GM12874 (cell line): ENCODE measurements at regions not wholly inside any gene's neighbourhood (a gene's known extent, or its start where the extent isn't known, plus 50 kb on each side); places are given as distances from the start of the nearest gene placed in this dataset.

Experiments used
- TF ChIP-seq, protein P1 (sequence below): IDR thresholded peaks from 2 replicates; pipeline ENCODE4 v1.5.1; 2011; ENCODE audit warnings: low read depth, mild to moderate bottlenecking, control low read depth, low read length, moderate library complexity; ENCODE audit not compliant: insufficient read depth

DNA sequence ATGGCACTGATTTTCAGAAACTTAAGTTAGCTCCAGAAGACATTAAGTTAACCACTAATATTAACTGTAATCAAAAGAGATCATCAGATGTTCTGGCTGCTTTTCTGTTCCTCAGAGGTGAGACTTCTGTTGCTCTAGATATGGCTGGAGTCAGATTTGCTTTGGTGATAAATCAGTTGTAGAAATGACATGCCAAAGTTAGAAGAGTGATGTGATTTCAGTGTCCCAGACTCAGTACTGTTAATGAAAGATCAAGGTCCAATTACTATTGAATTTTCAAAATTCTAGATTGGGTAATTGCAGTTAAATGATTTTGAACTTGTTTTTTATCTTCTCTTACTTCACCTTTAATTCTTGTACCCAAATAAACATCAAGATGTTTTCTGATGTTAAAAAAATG lies 402.4 kb upstream of the SYNCRIP start:
- TF ChIP-seq, protein P1, sequence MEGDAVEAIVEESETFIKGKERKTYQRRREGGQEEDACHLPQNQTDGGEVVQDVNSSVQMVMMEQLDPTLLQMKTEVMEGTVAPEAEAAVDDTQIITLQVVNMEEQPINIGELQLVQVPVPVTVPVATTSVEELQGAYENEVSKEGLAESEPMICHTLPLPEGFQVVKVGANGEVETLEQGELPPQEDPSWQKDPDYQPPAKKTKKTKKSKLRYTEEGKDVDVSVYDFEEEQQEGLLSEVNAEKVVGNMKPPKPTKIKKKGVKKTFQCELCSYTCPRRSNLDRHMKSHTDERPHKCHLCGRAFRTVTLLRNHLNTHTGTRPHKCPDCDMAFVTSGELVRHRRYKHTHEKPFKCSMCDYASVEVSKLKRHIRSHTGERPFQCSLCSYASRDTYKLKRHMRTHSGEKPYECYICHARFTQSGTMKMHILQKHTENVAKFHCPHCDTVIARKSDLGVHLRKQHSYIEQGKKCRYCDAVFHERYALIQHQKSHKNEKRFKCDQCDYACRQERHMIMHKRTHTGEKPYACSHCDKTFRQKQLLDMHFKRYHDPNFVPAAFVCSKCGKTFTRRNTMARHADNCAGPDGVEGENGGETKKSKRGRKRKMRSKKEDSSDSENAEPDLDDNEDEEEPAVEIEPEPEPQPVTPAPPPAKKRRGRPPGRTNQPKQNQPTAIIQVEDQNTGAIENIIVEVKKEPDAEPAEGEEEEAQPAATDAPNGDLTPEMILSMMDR, result no peak

DNA sequence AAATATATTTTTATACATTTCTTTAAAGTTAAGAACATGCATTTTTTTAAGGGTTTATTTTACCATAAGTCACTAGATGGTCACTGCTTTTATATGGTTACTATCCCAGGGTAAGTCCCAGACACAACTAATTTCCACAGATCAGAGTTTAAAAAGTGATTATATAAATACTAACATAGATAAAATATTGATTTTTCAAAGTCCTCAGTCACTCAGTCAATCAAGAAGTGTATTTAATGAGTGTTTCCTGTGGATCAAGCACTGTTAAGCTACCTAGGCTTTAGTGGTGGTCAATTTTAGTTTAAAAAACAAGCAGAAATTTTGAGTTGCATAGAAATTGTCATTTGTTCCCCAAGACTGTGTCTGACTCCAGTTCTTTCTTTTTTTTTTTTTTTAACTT lies 399.5 kb upstream of the SYNCRIP start:
- TF ChIP-seq, protein P1, result no peak

GRCh38 chr6:86031713-86032112 lies 389.0 kb upstream of the SYNCRIP start:
- TF ChIP-seq, protein P1, result no peak

DNA sequence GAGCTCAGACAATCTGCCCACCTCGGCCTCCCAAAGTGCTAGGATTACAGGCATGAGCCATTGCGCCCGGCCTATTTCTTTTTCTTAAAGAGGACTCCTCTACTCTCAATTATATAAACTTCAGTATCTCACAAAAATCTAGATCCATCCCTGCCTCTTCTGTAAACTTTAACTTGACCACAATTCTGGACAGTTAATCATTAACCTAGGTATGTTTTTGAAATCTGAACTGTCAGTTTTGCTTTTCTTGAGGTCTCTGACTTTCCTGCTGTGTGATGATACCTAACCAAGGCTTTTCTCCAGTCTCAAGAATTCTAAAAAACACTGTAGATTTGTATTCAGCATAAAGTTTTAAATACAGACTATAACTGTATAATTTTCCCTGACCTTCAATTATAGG lies 388.2 kb upstream of the SYNCRIP start:
- TF ChIP-seq, protein P1, result no peak

GRCh38 chr6:86028776-86029175 lies 386.1 kb upstream of the SYNCRIP start:
- TF ChIP-seq, protein P1, result no peak

DNA sequence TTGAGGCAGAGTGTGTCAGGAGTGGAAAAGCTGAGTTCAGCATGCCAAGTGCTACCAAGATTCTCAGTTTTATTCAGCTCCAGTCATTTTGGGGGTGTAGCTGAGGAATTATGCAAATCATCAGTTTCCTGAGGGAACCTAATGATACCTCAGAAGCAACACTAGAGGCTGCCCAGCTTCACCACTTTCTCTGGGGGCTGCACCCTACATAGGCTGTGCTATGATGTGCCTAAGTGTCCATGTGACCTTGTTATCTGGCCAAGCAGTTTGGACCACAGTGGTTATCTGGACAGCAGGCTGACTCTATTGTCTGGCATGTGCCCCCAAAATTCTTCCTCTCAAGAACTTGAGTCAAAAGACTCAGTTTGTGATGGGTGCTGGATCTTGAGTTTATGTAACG lies 374.6 kb upstream of the SYNCRIP start:
- TF ChIP-seq, protein P1, result no peak

GRCh38 chr6:86016567-86016966 lies 373.9 kb upstream of the SYNCRIP start:
- TF ChIP-seq, protein P1, result no peak

- TF ChIP-seq, protein P1, result no peak
Observed at GRCh38 chr6:86016077-86016476, 373.4 kb upstream of the SYNCRIP start.
